ENCODE measurements at regions not wholly inside any gene's neighbourhood (a gene's known extent, or its start where the extent isn't known, plus 50 kb on each side); places are given as distances from the start of the nearest gene placed in this dataset.

DNA sequence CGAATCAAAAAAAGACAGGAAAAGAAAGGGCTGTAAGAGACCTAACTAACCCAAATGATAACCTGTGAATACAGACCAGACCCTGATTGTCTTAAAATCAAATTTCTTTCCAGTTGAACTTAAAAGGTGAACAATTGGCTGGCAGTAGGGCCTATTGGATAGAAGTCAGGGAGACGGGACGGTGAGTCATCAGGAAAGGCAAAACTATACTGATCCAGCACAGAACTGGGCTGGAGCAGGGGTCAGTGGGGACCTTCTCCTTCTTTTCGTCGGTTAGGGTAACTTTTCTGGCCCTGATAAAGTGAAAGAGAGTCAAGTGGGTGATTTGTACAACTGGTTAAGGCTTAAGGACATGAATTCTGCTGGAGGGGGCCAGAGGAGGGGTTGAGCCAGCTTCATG, 84.9 kb upstream of the OTX2 start:
- no peaks in the 10 kb centered on the region for H3K36me3 ChIP-seq (ENCODE audit: insufficient read depth, low read length)
- no peak for ATAC-seq (ENCODE audit: poor library complexity)
- CTCF ChIA-PET = no interaction called here

GRCh38 chr14:56894591-56894991, 84.3 kb upstream of the OTX2 start:
- ChIA-PET POLR2A (no interaction called here), CTCF (no interaction called here)
- no peaks in the 10 kb centered on the region for H3K4me1 ChIP-seq (ENCODE audit: insufficient read depth, low read length)
- no peak for TF ChIP-seq CTCF (IDR thresholded peaks at IDR 0.05)
- ATAC-seq (ENCODE audit: poor library complexity) (no peak), DNase-seq (no peak)
- intact Hi-C loops (cut with DNase I, micrococcal nuclease) = no loop called here
- no peak overlapping the region for H3K27ac Mint-ChIP-seq
- no peak overlapping the region for H3K27ac ChIP-seq (ENCODE audit: low read depth in 1 of 2, low read length in 2 of 2)
- H3K9me3 Mint-ChIP-seq = no peaks in the 10 kb centered on the region
- H3K36me3 Mint-ChIP-seq (ENCODE audit: low read depth) = no peaks in the 10 kb centered on the region
- H3K9me3 ChIP-seq (ENCODE audit: control insufficient read depth in 1 of 2, insufficient read depth in 1 of 2, low read length in 2 of 2) = peaks cover 0 to 3% of the 10 kb centered on the region in 2 experiments
- no peak overlapping the region for H3K4me3 Mint-ChIP-seq
- H3K27me3 Mint-ChIP-seq = peaks cover 61% of the 10 kb centered on the region
- no peaks in the 10 kb centered on the region for H3K36me3 ChIP-seq (ENCODE audit: insufficient read depth, low read length)
- H3K4me1 Mint-ChIP-seq (ENCODE audit: low read depth) = no peaks in the 10 kb centered on the region
- peaks cover 5 to 11% of the 10 kb centered on the region in 2 experiments for H3K27me3 ChIP-seq (ENCODE audit: control insufficient read depth in 1 of 2, insufficient read depth in 2 of 2, low read length in 2 of 2)
- H3K4me3 ChIP-seq (ENCODE audit: low read length) = no peak overlapping the region

More for the DNA sequence above, 84.9 kb upstream of the OTX2 start:
- Mint-ChIP-seq H3K4me3 (no peak overlapping the region), H3K27me3 (peaks cover 61% of the 10 kb centered on the region), H3K36me3 (ENCODE audit: low read depth) (no peaks in the 10 kb centered on the region), H3K9me3 (no peaks in the 10 kb centered on the region), H3K27ac (no peak overlapping the region), H3K4me1 (ENCODE audit: low read depth) (no peaks in the 10 kb centered on the region)
- DNase-seq = no peak
- POLR2A ChIA-PET = interaction anchor here (0.6 kb wide), 1 partner anchor 307 kb away, joined by 3 read pairs; no protein-coding TSS in a partner anchor
- peaks cover 5 to 11% of the 10 kb centered on the region in 2 experiments for H3K27me3 ChIP-seq (ENCODE audit: control insufficient read depth in 1 of 2, insufficient read depth in 2 of 2, low read length in 2 of 2)
- no peak overlapping the region for H3K4me3 ChIP-seq (ENCODE audit: low read length)
- intact Hi-C loops (cut with DNase I, micrococcal nuclease) = no loop called here
- no peaks in the 10 kb centered on the region for H3K4me1 ChIP-seq (ENCODE audit: insufficient read depth, low read length)
- TF ChIP-seq CTCF (IDR thresholded peaks at IDR 0.05) = no peak
- H3K9me3 ChIP-seq (ENCODE audit: control insufficient read depth in 1 of 2, insufficient read depth in 1 of 2, low read length in 2 of 2) = peaks cover 0 to 3% of the 10 kb centered on the region in 2 experiments
- no peak overlapping the region for H3K27ac ChIP-seq (ENCODE audit: low read depth in 1 of 2, low read length in 2 of 2)

GRCh38 chr14:56892959-56893358, 82.7 kb upstream of the OTX2 start:
- Mint-ChIP-seq H3K4me1 (ENCODE audit: low read depth) (no peaks in the 10 kb centered on the region), H3K36me3 (ENCODE audit: low read depth) (no peaks in the 10 kb centered on the region), H3K27me3 (peaks cover 66% of the 10 kb centered on the region), H3K9me3 (no peaks in the 10 kb centered on the region), H3K4me3 (no peak overlapping the region), H3K27ac (no peak overlapping the region)
- Histone ChIP-seq H3K4me1 (ENCODE audit: insufficient read depth, low read length) (no peaks in the 10 kb centered on the region), H3K27me3 (ENCODE audit: control insufficient read depth in 1 of 2, insufficient read depth in 2 of 2, low read length in 2 of 2) (peaks cover 9 to 11% of the 10 kb centered on the region in 2 experiments), H3K4me3 (ENCODE audit: low read length) (no peak overlapping the region), H3K36me3 (ENCODE audit: insufficient read depth, low read length) (no peaks in the 10 kb centered on the region), H3K9me3 (ENCODE audit: control insufficient read depth in 1 of 2, insufficient read depth in 1 of 2, low read length in 2 of 2) (peaks cover 0 to 3% of the 10 kb centered on the region in 2 experiments), H3K27ac (ENCODE audit: low read depth in 1 of 2, low read length in 2 of 2) (no peak overlapping the region)
- ChIA-PET POLR2A (no interaction called here), CTCF (no interaction called here)
- no peak for TF ChIP-seq CTCF (IDR thresholded peaks at IDR 0.05)
- ATAC-seq (ENCODE audit: poor library complexity) = no peak
- intact Hi-C loops (cut with DNase I, micrococcal nuclease) = no loop called here
- DNase-seq = no peak

Data from CD4-positive, alpha-beta T cell (primary cell).